ENCODE measurements at regions not wholly inside any gene's neighbourhood (a gene's known extent, or its start where the extent isn't known, plus 50 kb on each side); places are given as distances from the start of the nearest gene placed in this dataset.

- DNase-seq (ENCODE audit: low spot score) = no peak
Observed at GRCh38 chr13:50071379-50071778, 56.1 kb downstream of the KCNRG start.

- no peak for DNase-seq (ENCODE audit: low spot score)
Observed at GRCh38 chr13:50072676-50073075, 57.4 kb downstream of the KCNRG start.

GRCh38 chr13:50073340-50073739 lies 58.1 kb downstream of the KCNRG start:
- no peak for DNase-seq (ENCODE audit: low spot score)

- DNase-seq (ENCODE audit: low spot score) = no peak
Observed at GRCh38 chr13:50074843-50075242, 59.6 kb downstream of the KCNRG start.

GRCh38 chr13:50075619-50076097 lies 60.4 kb downstream of the KCNRG start:
- peak; percentile 36 for DNase-seq (ENCODE audit: low spot score)

GRCh38 chr13:50077431-50077830 lies 62.2 kb downstream of the KCNRG start:
- no peak for DNase-seq (ENCODE audit: low spot score)

- no peak for DNase-seq (ENCODE audit: low spot score)
Observed at GRCh38 chr13:50078231-50078894, 63.1 kb downstream of the KCNRG start.

GRCh38 chr13:50078895-50079654 lies 63.8 kb downstream of the KCNRG start:
- no peak for DNase-seq (ENCODE audit: low spot score)

- no peak for DNase-seq (ENCODE audit: low spot score)
Observed at GRCh38 chr13:50079655-50080202, 64.5 kb downstream of the KCNRG start.

GRCh38 chr13:50080203-50080910 lies 65.1 kb downstream of the KCNRG start:
- DNase-seq (ENCODE audit: low spot score) = peak; percentile 10

- DNase-seq (ENCODE audit: low spot score) = peak; percentile 38
Observed at GRCh38 chr13:50080911-50081678, 65.9 kb downstream of the KCNRG start.

GRCh38 chr13:50081679-50082425 lies 66.6 kb downstream of the KCNRG start:
- peak; percentile 96 for DNase-seq (ENCODE audit: low spot score)

- DNase-seq (ENCODE audit: low spot score) = peak; percentile 77
Observed at GRCh38 chr13:50082426-50083281, 67.4 kb downstream of the KCNRG start.

GRCh38 chr13:50085063-50085462 lies 69.8 kb downstream of the KCNRG start:
- no peak for DNase-seq (ENCODE audit: low spot score)

GRCh38 chr13:50089633-50090032 lies 74.4 kb downstream of the KCNRG start:
- no peak for DNase-seq (ENCODE audit: low spot score)

GRCh38 chr13:50090211-50090610 lies 75.0 kb downstream of the KCNRG start:
- no peak for DNase-seq (ENCODE audit: low spot score)

GRCh38 chr13:50094615-50095293 lies 79.5 kb downstream of the KCNRG start:
- no peak for DNase-seq (ENCODE audit: low spot score)

GRCh38 chr13:50098693-50099092 lies 83.4 kb downstream of the KCNRG start:
- no peak for DNase-seq (ENCODE audit: low spot score)

- no peak for DNase-seq (ENCODE audit: low spot score)
Observed at GRCh38 chr13:50099473-50099872, 84.2 kb downstream of the KCNRG start.

Measured in germinal center (tissue), 1 donor.